Erythroblast (primary cell): ENCODE measurements at regions not wholly inside any gene's neighbourhood (a gene's known extent, or its start where the extent isn't known, plus 50 kb on each side); places are given as distances from the start of the nearest gene placed in this dataset.

ENCODE experiments used
- DNase-seq, 2 experiments: peaks; one replicate each; lab custom pipeline; 2025; lab: John Stamatoyannopoulos, UW
- GATA1 ChIP-seq: IDR thresholded peaks from 2 replicates; pipeline ENCODE4 v1.6.1; 2011; ENCODE audit warnings: low read depth, mild to moderate bottlenecking, control low read depth, low read length, moderate library complexity
- POLR2A ChIP-seq: IDR thresholded peaks from 2 replicates; pipeline ENCODE4 v1.6.1; 2011; ENCODE audit warnings: mild to moderate bottlenecking, low read length

DNA sequence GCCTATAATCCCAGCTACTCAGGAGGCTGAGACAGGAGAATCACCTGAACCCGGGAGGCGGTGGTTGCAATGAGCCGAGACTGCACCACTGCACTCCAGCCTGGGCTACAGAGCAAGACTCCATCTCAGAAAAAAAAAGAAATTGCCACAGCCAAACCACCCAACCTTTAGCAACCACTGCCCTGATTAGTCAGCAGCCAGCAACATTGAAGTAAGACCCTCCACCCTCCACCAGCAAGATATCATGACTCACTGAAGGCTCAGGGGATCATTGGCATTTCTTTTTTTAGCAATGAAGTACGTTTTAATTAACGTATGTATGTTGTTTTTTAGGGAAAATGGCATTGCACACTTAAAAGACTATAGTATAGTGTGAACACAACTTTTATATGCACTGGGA lies 349.1 kb upstream of the ACVR2A start:
- DNase-seq, result no peak

DNA sequence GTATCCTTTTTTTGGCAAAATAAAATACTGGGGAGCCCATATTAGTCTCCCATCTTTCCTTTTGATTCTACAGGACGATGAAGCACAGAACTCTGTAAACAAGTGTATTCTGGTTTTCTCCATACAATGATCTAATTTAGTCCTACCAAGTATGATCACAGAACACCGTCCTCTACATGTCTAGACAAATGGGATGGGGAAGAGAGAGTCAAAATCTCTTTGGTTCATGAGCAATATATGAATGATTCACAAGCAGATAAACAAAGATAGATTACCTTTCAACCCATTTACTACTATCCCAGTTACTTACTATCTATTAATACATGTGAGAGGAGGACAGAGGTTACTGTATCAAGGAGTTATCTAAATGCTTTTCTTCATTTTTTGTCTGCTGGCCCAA lies 352.4 kb upstream of the ACVR2A start:
- TF ChIP-seq POLR2A, result no peak
- TF ChIP-seq GATA1, result no peak
- no peak for DNase-seq

More for the DNA sequence above, 349.1 kb upstream of the ACVR2A start:
- no peak for TF ChIP-seq GATA1
- no peak for TF ChIP-seq POLR2A

DNA sequence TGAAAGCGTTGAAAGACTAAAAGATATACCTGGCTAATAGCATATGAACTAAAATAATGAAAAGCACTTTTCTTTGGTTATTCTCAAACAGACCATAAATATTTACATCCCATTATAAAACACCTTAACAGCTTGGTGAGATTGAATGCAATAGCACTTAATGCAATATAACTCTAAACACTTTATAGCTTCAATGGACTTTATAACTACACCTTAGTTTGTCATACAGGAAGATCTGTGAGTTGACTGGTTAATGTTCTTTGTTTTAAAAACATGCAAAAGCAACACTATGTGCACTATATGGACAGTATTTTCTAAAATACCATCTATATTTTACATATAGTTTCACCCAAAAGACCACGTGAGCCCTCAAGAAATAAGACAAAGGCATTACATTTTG lies 353.3 kb upstream of the ACVR2A start:
- no peak for DNase-seq
- TF ChIP-seq POLR2A (no peak), GATA1 (no peak)

DNA sequence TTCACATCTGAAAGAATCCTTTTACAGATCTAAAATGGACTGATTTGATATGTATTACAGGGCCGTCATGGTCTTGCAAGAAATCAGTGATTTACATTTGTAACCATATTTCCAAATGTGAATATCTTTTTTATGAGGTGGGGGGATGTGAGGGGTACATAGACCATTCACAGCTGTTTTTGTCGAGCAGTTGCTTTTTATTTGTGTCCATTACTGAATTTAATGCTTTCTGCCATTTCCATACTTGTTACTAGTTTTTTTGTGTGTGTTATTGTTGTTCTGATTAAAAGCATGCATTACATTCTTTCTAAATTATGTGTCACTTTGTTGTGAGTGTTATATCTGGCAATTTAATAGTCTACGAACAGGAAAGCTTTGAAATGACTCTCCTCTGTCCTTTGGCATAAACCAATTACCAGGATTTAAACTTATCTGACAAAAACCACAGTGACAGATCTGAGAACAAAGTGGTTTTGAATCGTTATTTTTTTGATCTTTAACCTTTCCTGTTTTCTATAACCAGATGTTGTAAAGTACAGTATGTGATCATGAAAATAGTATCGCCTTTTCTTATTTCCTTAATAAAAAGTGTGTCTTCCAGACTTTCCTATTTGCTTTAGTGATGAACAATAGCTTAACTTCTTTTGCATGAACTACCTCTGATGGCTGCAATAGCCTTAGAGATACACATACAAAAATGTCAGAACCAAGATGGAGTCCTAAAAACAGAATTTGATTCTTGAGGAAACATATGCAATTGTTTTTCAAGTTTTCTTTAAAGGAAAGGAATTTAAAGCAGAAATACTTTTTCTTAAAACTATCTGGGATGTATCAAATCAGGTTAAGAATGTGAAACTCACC lies 354.2 kb upstream of the ACVR2A start:
- no peak for TF ChIP-seq POLR2A
- no peak for TF ChIP-seq GATA1
- DNase-seq, result no peak

DNA sequence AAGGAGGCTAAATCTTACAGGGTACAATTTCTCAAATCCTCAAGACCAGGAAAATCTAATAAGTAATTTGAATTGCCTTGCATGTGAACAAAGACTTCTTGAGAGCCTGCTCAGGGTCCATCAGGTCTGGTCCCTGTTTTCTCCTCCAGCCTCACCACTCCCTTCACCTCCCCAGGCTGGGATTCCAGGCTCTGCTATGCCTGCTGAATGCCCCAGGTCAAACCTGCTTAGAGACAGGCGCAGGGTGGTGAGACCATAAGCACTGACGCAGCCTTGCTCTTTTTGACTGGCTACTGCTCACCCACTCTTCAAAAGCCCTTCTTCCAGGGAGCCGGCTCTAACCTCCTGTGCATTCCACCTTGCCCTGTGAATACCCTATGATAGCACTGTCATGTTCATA lies 356.4 kb upstream of the ACVR2A start:
- no peak for DNase-seq
- TF ChIP-seq POLR2A, result no peak
- no peak for TF ChIP-seq GATA1

DNA sequence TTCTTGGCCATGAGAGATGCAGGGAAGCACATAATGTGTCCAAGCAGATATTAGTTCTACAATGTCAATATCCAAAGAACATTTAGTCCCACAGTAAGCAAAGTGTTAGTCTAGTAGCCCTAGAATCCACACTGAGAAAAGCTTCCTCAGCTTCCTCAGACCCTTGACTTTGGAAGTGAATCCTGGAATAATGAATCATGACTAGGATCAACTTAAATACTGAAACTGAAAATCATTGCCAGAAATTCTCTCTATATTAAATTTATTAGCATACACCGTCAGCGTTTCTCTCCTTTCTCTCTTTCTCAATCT lies 356.9 kb upstream of the ACVR2A start:
- TF ChIP-seq POLR2A, result no peak
- TF ChIP-seq GATA1, result no peak
- no peak for DNase-seq

DNA sequence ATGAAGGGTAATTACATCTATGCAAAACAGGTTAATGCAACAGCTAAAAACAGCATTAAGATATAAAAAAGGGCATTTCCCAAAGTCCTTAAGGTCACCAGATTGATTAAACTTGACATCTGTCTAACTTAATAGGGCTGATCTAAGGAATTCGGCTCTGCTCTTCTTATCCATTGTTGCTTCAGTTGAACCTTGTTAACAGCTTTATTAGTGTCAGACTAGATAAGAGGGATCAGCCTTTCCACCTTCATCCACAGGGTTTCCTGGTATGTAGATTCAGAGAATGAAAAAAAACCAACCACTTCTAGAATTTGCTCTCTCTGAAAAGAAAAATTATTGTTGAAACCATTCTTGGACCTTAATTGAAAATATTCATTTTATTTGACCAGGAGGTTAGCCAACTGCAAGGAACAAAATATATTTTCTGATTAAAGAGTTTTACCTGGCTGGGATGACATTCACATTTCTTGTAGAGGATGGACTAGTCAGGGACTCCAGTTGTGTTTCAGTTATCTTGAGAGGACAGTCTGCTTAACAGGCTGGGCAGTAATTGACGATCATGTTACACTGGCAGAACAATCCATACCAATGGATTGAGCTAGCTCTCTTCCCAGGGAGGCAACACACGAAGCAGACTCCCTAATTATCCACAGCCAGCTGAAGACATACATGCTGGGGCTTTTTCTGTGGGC lies 357.4 kb upstream of the ACVR2A start:
- no peak for DNase-seq

DNA sequence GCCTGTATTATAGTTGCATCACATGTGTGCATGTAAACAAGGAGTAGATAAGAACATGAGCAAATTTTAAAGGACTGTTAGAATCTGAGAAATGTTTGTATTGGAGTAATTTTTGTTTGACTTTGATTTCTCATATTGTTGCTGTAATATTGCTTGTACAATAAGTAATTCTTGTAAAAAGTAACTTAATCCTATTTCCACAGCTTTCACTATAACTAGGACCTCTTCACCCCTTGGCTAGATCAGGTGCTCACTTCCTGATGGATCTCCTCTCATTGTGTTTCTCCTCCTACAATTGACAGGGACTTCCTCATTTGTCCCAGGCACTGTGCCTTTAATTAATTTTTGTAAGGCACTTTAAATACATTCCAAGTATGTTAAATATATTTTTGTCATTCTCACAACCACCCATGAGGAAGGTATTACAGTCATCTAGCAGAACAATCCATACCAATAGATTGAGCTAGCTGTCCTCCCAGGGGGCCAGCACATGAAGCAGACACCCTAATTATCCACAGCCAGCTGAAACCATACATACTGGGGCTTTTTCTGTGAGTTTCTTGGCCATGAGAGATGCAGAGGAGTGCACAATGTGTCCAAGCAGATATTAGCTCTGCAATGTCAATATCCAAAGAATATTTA lies 359.5 kb upstream of the ACVR2A start:
- TF ChIP-seq GATA1, result no peak
- TF ChIP-seq POLR2A, result no peak

More for the DNA sequence above, 357.4 kb upstream of the ACVR2A start:
- TF ChIP-seq GATA1 (no peak), POLR2A (no peak)

DNA sequence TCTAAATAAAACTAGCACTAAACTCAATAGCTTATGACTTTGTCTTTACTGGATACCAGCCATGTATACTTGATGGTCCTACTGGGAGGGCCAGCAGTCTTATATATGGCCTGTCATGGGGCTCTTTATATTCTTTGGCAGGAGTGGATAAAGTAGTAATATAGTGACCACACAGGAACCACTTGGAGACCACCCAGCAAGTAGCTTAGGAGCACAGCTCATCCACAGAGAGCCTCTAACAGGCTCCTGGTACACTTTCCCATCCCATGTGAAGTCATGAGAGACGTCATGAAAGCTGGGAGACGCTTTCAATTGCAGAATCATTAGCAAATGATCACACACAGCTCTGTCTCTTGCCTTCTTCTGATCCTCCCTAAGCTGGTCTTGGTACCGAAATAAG lies 360.9 kb upstream of the ACVR2A start:
- TF ChIP-seq POLR2A (no peak), GATA1 (no peak)
- no peak for DNase-seq

More for the DNA sequence above, 359.5 kb upstream of the ACVR2A start:
- no peak for DNase-seq

DNA sequence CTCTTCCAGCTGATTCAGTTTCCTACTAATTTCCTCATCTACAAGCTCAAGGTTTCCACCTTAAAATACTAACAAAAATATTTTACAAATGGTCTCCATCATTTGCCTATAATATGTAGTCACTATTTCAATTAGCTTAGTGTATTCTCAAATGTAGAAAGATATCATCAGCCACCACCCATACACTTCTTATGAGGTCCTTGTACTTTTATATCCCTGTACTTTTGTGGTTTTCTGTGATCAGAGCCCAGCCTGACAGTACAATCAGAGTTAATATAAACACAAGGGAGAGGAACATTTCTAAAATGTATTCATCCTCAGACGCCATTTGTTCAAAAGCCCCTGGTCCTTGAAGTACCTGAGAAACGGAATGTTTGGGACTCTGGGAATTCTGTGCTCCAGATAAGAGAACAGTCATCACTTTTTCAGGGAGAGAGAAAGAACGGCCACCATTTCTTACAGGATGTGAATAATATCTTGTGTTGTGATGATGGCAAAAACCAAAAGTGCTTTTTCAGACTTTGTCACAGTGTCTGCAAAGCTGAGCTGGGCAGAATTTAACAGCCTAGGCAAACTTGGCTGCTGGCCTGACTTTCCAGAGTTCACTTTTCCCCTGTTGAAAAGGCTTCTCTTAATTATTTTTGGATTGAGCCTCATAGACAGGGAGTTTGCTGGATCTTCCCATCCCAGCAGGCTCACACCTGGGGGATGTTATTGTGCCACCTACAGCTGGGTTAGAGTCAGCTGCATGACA lies 361.7 kb upstream of the ACVR2A start:
- no peak for DNase-seq
- no peak for TF ChIP-seq GATA1
- TF ChIP-seq POLR2A, result no peak

DNA sequence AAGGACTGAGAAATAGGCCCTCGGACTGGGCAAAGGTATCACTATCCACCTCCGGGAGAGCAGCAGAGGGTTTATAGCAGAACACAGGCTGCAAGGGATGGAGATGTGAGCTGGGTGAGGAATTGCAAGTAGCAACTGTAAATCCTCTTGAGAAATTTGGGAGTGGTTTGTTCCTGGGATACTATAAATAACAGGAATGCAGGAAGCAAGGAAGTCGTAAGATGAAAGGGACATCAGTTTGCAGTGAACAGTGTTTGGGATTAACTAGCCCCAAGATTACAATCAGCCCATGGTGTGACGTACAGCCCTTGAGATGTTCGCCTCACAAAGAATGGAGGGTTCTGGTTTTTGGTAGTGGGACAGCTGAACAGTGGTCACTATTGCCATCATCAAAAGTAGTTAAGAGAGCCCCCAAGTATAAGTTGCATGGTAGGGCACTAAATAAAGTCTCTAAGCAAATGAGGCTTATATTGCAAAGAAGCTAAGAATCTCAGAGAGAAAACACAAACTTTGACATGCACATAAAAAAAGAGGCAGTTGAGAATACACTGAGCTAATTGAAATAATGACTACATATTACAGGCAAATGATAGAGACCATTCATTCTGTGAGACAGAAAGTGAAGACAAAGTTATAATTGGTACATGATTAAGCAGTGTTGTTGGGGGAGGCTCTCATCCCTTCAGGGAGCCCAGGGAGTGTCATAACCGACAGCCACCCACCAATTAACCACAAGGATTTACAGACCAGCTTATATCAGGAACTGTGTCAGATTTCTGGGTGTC lies 362.5 kb upstream of the ACVR2A start:
- DNase-seq, result no peak
- no peak for TF ChIP-seq POLR2A
- no peak for TF ChIP-seq GATA1

DNA sequence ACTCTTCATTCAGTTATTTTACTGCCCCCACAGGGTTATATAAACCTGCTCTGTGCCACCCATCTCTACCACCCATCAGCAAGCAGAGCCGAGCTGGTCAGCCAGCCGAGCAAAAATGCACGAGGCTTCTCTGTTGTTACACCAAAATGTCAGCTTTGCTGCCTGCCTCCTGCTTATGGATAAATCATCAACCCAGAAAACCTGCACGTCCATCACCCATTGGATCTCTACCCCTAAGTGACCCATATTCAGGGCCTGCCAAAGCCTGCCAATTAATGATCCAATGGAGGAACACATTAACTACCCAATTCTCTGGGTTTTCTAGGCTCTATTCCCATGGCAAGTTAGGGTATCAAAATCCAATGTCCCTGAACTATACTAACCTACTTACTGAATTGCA lies 365.5 kb upstream of the ACVR2A start:
- no peak for TF ChIP-seq GATA1
- TF ChIP-seq POLR2A, result no peak
- no peak for DNase-seq

DNA sequence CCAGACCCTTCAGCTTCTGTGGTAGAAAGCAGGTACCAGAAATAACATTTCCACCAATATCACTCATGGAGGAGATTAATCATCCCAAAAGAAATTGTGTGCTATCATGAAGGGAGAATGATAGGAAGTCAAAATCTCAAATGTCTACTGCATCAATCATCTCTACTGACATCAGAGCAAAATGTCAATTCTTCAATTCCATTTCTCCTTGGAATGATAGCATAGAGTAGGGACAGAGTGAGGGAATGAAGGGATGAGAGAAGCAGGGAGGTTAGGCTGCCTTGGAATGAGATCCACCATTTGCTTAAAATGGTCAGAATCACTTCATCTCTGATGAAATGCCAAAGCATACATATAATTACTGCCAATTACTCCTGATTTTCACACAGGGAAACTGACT lies 371.8 kb upstream of the ACVR2A start:
- TF ChIP-seq POLR2A (no peak), GATA1 (no peak)
- no peak for DNase-seq

DNA sequence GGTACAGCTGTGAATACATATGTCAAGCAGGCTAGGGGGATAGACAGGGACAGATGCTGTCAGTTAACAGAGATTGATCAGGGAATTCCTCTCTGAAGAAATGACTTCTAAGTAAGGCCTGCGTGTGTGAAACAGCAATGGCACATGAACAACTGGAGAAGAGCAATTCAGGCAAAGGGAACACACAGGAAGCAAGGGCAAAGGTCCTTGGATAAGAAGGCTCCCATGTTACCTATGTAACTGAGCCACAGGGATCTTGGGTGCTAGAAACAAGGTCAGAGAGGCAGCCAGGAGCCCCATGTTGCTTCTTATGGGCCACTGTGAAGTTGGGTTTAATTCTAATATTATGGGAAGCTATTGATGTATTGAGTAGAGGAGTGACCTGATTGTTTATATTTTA lies 373.7 kb upstream of the ACVR2A start:
- DNase-seq, result no peak
- no peak for TF ChIP-seq POLR2A
- no peak for TF ChIP-seq GATA1

DNA sequence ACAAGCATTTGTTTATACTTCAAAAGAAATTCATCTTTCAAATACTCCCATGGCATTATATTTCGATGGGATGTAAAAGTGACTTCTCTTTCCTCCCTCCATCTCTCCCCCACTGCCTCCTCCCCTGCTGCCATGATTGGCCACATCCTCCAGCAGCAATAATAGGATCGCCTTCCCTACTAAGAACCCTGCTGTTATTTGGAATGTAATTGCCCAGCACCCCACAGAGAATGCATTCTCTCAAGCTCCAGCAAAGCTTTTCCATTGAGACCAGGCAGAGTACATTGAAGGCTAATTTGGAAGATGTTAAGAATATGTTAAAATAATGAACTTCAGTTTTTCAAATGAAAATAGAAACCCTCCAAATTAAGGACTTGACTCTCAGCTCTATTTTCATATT lies 375.4 kb upstream of the ACVR2A start:
- TF ChIP-seq POLR2A (no peak), GATA1 (no peak)
- DNase-seq, result no peak
